ENCODE measurements at regions not wholly inside any gene's neighbourhood (a gene's known extent, or its start where the extent isn't known, plus 50 kb on each side); places are given as distances from the start of the nearest gene placed in this dataset.

DNA sequence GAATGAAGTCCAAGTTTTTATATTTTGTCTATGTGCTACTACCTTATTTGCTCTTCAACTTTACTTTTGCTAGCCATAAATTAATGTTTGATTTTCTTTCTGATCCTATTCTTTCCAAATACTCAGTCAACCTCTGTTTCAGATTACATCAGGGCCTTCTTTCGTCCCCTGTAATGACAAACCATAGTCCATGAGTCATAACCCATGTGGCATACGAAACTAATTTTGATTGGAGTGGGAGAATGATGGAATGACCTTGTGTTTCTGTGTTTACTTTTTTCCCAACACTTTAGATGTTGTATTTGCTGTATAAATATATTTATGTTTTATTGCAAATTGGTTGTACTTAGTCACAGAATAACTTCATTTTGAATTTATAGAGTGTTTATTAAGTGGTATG, 1043.1 kb downstream of the DTWD2 start:
- DNase-seq (no peak), ATAC-seq (no peak)
- TF ChIP-seq, protein P1, sequence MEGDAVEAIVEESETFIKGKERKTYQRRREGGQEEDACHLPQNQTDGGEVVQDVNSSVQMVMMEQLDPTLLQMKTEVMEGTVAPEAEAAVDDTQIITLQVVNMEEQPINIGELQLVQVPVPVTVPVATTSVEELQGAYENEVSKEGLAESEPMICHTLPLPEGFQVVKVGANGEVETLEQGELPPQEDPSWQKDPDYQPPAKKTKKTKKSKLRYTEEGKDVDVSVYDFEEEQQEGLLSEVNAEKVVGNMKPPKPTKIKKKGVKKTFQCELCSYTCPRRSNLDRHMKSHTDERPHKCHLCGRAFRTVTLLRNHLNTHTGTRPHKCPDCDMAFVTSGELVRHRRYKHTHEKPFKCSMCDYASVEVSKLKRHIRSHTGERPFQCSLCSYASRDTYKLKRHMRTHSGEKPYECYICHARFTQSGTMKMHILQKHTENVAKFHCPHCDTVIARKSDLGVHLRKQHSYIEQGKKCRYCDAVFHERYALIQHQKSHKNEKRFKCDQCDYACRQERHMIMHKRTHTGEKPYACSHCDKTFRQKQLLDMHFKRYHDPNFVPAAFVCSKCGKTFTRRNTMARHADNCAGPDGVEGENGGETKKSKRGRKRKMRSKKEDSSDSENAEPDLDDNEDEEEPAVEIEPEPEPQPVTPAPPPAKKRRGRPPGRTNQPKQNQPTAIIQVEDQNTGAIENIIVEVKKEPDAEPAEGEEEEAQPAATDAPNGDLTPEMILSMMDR (IDR thresholded peaks at IDR 0.05): no peak
- Mint-ChIP-seq H3K27me3 (no peaks in the 10 kb centered on the region), H3K36me3 (ENCODE audit: low read depth) (no peaks in the 10 kb centered on the region), H3K27ac (no peak overlapping the region), H3K4me3 (no peak overlapping the region), H3K4me1 (ENCODE audit: low read depth) (no peaks in the 10 kb centered on the region), H3K9me3 (peaks cover 5% of the 10 kb centered on the region)
- intact Hi-C loops (cut with micrococcal nuclease): no loop called here
- CTCF ChIA-PET: interaction anchor here (0.6 kb wide), 1 partner anchor 742 kb away, joined by 4 read pairs; no protein-coding TSS in a partner anchor
- POLR2A ChIA-PET: no interaction called here

DNA sequence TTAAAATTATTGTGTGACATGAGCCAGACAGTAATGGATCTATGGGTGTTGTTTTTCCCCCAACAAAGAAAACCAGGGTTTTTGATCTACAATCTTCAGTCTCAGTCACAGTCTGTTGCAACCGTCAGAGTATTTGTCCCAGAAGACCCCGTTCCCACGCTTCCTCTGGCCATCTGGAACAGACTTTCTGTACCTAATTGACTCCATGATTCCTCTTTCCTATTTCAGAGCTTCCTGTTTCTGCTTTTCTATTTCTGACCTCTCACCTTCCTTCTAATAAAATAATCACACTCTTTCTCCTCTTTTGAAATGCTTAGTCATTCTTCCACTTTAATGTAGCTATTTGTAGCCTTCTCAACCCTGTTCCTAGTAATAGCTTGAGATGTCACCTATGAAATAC, 1044.8 kb downstream of the DTWD2 start:
- POLR2A ChIA-PET: no interaction called here
- ATAC-seq: no peak

DNA sequence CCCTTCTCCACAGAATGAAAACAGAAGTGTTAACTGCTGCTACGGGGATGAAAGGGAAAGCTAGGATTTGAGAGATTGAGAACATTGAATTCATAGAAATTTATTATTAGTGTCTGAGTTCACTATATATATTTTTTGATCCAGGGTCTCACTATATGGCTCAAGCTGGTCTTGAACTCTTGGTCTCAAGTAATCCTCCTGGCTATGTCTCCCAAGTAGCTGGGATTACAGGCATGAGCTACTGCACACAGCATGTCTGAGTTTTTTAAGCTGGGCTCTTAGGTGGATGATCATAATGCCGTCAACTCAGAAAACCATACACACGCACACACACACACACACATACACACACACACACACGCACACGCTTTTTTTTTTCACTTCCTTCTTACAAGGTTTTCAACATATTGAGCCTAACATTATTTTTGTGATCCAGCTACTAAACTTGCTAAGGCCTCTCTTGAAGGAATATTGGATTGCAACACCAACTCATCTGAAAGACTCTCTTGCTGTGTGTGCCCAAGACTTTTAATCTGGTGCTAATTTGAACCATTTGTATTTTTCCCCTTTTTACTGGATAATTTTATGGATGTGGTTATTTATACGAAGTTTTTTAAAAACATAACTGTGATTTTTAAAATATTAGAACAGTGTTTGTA, 1045.4 kb downstream of the DTWD2 start:
- DNase-seq (no peak), ATAC-seq (no peak)
- CTCF ChIA-PET: no interaction called here
- no peak overlapping the region for H3K4me3 Mint-ChIP-seq
- TF ChIP-seq, protein P1 (IDR thresholded peaks at IDR 0.05): no peak
- POLR2A ChIA-PET: no interaction called here
- intact Hi-C loops (cut with micrococcal nuclease): no loop called here
- no peaks in the 10 kb centered on the region for H3K27me3 Mint-ChIP-seq
- no peaks in the 10 kb centered on the region for H3K4me1 Mint-ChIP-seq (ENCODE audit: low read depth)
- peaks cover 5% of the 10 kb centered on the region for H3K9me3 Mint-ChIP-seq
- no peaks in the 10 kb centered on the region for H3K36me3 Mint-ChIP-seq (ENCODE audit: low read depth)
- H3K27ac Mint-ChIP-seq: no peak overlapping the region

More for the DNA sequence above, 1044.8 kb downstream of the DTWD2 start:
- intact Hi-C loops (cut with micrococcal nuclease): no loop called here
- Mint-ChIP-seq H3K4me1 (ENCODE audit: low read depth) (no peaks in the 10 kb centered on the region), H3K9me3 (peaks cover 5% of the 10 kb centered on the region), H3K27ac (no peak overlapping the region), H3K36me3 (ENCODE audit: low read depth) (no peaks in the 10 kb centered on the region), H3K4me3 (no peak overlapping the region), H3K27me3 (no peaks in the 10 kb centered on the region)
- TF ChIP-seq, protein P1 (IDR thresholded peaks at IDR 0.05): no peak
- CTCF ChIA-PET: no interaction called here
- DNase-seq: no peak

DNA sequence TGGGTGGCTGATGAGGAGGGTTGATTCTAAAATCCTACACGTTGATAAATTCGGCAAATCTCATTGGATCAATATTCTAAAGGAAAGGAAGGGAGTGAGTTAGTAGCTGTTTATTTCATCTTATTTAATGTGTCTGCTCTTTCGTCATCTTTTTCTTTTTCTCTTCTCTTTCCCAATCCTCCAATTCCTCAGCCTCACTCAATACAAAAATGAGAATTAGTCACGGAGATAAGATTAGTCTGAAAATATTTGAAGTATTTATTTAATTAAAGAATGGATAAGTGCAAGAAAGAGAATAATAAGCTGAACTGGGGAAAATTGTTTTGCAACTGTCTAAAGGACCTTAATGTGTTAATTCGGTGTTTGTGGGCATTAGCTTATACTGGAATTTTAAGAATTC, 1095.1 kb downstream of the DTWD2 start:
- Mint-ChIP-seq H3K27me3 (no peaks in the 10 kb centered on the region), H3K4me1 (ENCODE audit: low read depth) (peaks cover 3% of the 10 kb centered on the region), H3K36me3 (ENCODE audit: low read depth) (no peaks in the 10 kb centered on the region), H3K9me3 (no peaks in the 10 kb centered on the region), H3K4me3 (no peak overlapping the region), H3K27ac (no peak overlapping the region)
- intact Hi-C loops (cut with micrococcal nuclease): no loop called here
- ChIA-PET CTCF (no interaction called here), POLR2A (no interaction called here)
- ATAC-seq (no peak), DNase-seq (no peak)
- TF ChIP-seq, protein P1 (IDR thresholded peaks at IDR 0.05): no peak

DNA sequence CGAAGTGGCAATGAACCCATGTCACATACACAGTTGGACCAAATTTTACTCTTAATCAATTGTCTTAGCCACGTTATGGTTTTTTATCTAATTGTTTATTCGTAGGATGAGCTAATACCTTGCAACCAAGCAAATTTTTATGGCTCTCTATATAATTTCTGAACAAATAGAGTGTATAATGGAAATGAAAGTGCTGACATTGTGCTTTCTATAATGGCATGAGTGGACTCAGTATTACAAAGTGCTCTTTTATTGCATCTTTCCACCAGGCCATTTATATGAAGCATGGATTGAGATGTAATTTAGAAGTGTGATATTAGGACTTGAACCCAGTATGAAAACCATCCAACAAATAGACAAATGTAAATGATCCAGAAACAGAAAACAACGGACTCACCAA, 1096.0 kb downstream of the DTWD2 start:
- DNase-seq (no peak), ATAC-seq (no peak)
- peaks cover 3% of the 10 kb centered on the region for H3K4me1 Mint-ChIP-seq (ENCODE audit: low read depth)
- no peak overlapping the region for H3K4me3 Mint-ChIP-seq
- POLR2A ChIA-PET: no interaction called here
- CTCF ChIA-PET: no interaction called here
- TF ChIP-seq, protein P1 (IDR thresholded peaks at IDR 0.05): no peak
- peaks cover 2% of the 10 kb centered on the region for H3K9me3 Mint-ChIP-seq
- no peak overlapping the region for H3K27ac Mint-ChIP-seq
- H3K27me3 Mint-ChIP-seq: no peaks in the 10 kb centered on the region
- H3K36me3 Mint-ChIP-seq (ENCODE audit: low read depth): no peaks in the 10 kb centered on the region
- intact Hi-C loops (cut with micrococcal nuclease): no loop called here
